Ascending aorta (tissue), 2 donors: ENCODE measurements at regions not wholly inside any gene's neighbourhood (a gene's known extent, or its start where the extent isn't known, plus 50 kb on each side); places are given as distances from the start of the nearest gene placed in this dataset.

Experiments used
- DNase-seq, 2 donors: peaks; one replicate each; pipeline ENCODE4 v3.0.0-alpha.2; 2019; ENCODE audit warnings: low spot score in 2 of 2
- H3K27ac ChIP-seq, 2 donors: fragments of 200-600 bp; sonication (generic); one replicate each; pipeline ENCODE4 v1.5.1; 2016 to 2017; ENCODE audit warnings: mild to moderate bottlenecking in 1 of 2
- H3K27me3 ChIP-seq: fragments of 200-600 bp; sonication (generic); one replicate; pipeline ENCODE4 v1.5.1; 2017
- H3K36me3 ChIP-seq, 2 donors: fragments of 200-600 bp; sonication (generic); one replicate each; pipeline ENCODE4 v1.5.1; 2016
- H3K4me1 ChIP-seq, 2 donors: fragments of 200-600 bp; sonication (generic); one replicate each; pipeline ENCODE4 v1.5.1; 2016 to 2017; ENCODE audit warnings: mild to moderate bottlenecking in 1 of 2
- H3K4me3 ChIP-seq, 2 donors: fragments of 200-600 bp; sonication (generic); one replicate each; pipeline ENCODE4 v1.5.1; 2016 to 2017; ENCODE audit warnings: mild to moderate bottlenecking in 1 of 2
- H3K9me3 ChIP-seq, 2 donors: fragments of 200-600 bp; sonication (generic); one replicate each; pipeline ENCODE4 v1.5.1; 2016
- CTCF ChIP-seq, 3 experiments: fragments of 200-600 bp in 2 of 3; fragments of 450-650 bp in 1 of 3; sonication (generic) in 2 of 3; IDR thresholded peaks; one replicate each; pipeline ENCODE4 v1.5.1; 2016 to 2019; ENCODE audit warnings: antibody characterized with exemption in 3 of 3, mild to moderate bottlenecking in 1 of 3, moderate library complexity in 1 of 3
- intact Hi-C: fragments of 100-400 bp; cut with DNase I; formaldehyde crosslinking; loops from one replicate; pipeline ENCODE4 v1.15.1; 2023

GRCh38 chr5:121008041-121008440 lies 543.9 kb downstream of the PRR16 start:
- Histone ChIP-seq H3K27me3 (no peaks in the 10 kb centered on the region), H3K36me3 (no peaks in the 10 kb centered on the region), H3K9me3 (no peaks in the 10 kb centered on the region), H3K4me3 (no peak overlapping the region), H3K27ac (no peak overlapping the region), H3K4me1 (no peaks in the 10 kb centered on the region)
- TF ChIP-seq CTCF (IDR thresholded peaks at IDR 0.05), result no peak
- intact Hi-C loops, result no loop called here
- no peak for DNase-seq

GRCh38 chr5:121009058-121009457 lies 545.0 kb downstream of the PRR16 start:
- intact Hi-C loops, result no loop called here

GRCh38 chr5:121018004-121018403 lies 553.9 kb downstream of the PRR16 start:
- intact Hi-C loops, result no loop called here
- Histone ChIP-seq H3K36me3 (no peaks in the 10 kb centered on the region), H3K27ac (no peak overlapping the region)

More at GRCh38 chr5:121009058-121009457, 545.0 kb downstream of the PRR16 start:
- Histone ChIP-seq H3K4me1 (no peaks in the 10 kb centered on the region), H3K36me3 (no peaks in the 10 kb centered on the region), H3K9me3 (no peaks in the 10 kb centered on the region), H3K27ac (no peak overlapping the region), H3K27me3 (no peaks in the 10 kb centered on the region), H3K4me3 (no peak overlapping the region)
- no peak for DNase-seq
- TF ChIP-seq CTCF (IDR thresholded peaks at IDR 0.05), result no peak

GRCh38 chr5:121019106-121019505 lies 555.0 kb downstream of the PRR16 start:
- H3K36me3 ChIP-seq, result no peaks in the 10 kb centered on the region
- no peak for DNase-seq
- H3K27me3 ChIP-seq, result no peaks in the 10 kb centered on the region
- no peaks in the 10 kb centered on the region for H3K4me1 ChIP-seq
- no peak overlapping the region for H3K4me3 ChIP-seq
- intact Hi-C loops, result no loop called here
- no peaks in the 10 kb centered on the region for H3K9me3 ChIP-seq
- no peak overlapping the region for H3K27ac ChIP-seq
- TF ChIP-seq CTCF (IDR thresholded peaks at IDR 0.05), result no peak

More at GRCh38 chr5:121018004-121018403, 553.9 kb downstream of the PRR16 start:
- DNase-seq, result no peak
- TF ChIP-seq CTCF (IDR thresholded peaks at IDR 0.05), result no peak
- Histone ChIP-seq H3K4me1 (no peaks in the 10 kb centered on the region), H3K27me3 (no peaks in the 10 kb centered on the region), H3K4me3 (no peak overlapping the region), H3K9me3 (no peaks in the 10 kb centered on the region)

GRCh38 chr5:121019734-121020133 lies 555.6 kb downstream of the PRR16 start:
- Histone ChIP-seq H3K4me1 (no peaks in the 10 kb centered on the region), H3K27ac (no peak overlapping the region), H3K36me3 (no peaks in the 10 kb centered on the region), H3K27me3 (no peaks in the 10 kb centered on the region), H3K4me3 (no peak overlapping the region), H3K9me3 (no peaks in the 10 kb centered on the region)
- no peak for TF ChIP-seq CTCF (IDR thresholded peaks at IDR 0.05)
- intact Hi-C loops, result no loop called here
- DNase-seq, result no peak

GRCh38 chr5:121021681-121022080 lies 557.6 kb downstream of the PRR16 start:
- DNase-seq, result no peak
- H3K27me3 ChIP-seq, result no peaks in the 10 kb centered on the region
- TF ChIP-seq CTCF (IDR thresholded peaks at IDR 0.05), result no peak
- no peaks in the 10 kb centered on the region for H3K36me3 ChIP-seq
- no peak overlapping the region for H3K4me3 ChIP-seq
- H3K9me3 ChIP-seq, result no peaks in the 10 kb centered on the region
- H3K4me1 ChIP-seq, result no peaks in the 10 kb centered on the region
- no peak overlapping the region for H3K27ac ChIP-seq
- intact Hi-C loops, result no loop called here
